Mammary epithelial cell (primary cell): ENCODE measurements at regions not wholly inside any gene's neighbourhood (a gene's known extent, or its start where the extent isn't known, plus 50 kb on each side); places are given as distances from the start of the nearest gene placed in this dataset.

Source experiments
- CTCF ChIP-seq, 2 donors: IDR thresholded peaks in 1 of 2; conservative IDR thresholded peaks in 1 of 2; 2 replicates each; pipeline ENCODE4 v1.5.1; 2011 to 2012; ENCODE audit warnings: inconsistent platforms in 2 of 2, low read length in 2 of 2, mild to moderate bottlenecking in 2 of 2, control low read depth in 1 of 2, low read depth in 1 of 2; ENCODE audit not compliant: insufficient read depth in 1 of 2; ENCODE audit errors: extremely low read depth in 1 of 2
- EZH2 ChIP-seq: IDR thresholded peaks from 2 replicates; pipeline ENCODE4 v1.6.1; 2012; ENCODE audit warnings: low read length, inconsistent platforms, borderline replicate concordance

DNA sequence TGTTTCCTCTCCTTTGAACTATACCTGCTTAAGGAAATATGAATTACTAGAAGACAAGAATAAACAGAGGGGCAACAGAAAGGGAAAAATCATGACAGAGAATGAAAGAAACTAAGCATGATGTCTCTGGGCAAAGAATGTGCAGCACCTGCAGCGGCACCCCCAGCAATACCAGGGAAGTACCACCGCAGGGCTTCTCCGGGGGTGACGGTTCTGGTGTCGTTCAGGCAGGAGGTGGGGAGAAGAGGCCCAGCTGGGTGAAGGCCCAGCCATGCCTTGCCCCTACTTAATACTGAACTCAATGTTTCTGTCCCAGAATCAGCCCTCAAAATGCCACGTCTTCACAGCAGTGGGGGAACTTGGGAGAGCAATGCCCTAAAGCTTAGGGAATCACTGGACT lies 337.6 kb downstream of the CDC14C start:
- no peak for TF ChIP-seq EZH2
- no peak for TF ChIP-seq CTCF (conservative IDR thresholded peaks at IDR 0.05 in 1 of 2, IDR thresholded peaks at IDR 0.05 in 1 of 2; ENCODE audit: extremely low read depth in 1 of 2, insufficient read depth in 1 of 2, low read depth in 1 of 2, low read length in 2 of 2)
